HCT116 (cell line): ENCODE measurements at regions not wholly inside any gene's neighbourhood (a gene's known extent, or its start where the extent isn't known, plus 50 kb on each side); places are given as distances from the start of the nearest gene placed in this dataset.

Experiments
- CEBPB ChIP-seq: IDR thresholded peaks from 2 replicates; pipeline ENCODE4 v1.6.1; 2012; ENCODE audit warnings: low read depth
- CTCF ChIP-seq, 3 experiments: fragments of 200-600 bp in 1 of 3; sonication (generic) in 1 of 3; IDR thresholded peaks in 2 of 3; conservative IDR thresholded peaks in 1 of 3; 2 replicates each; pipeline ENCODE4 v1.5.1; 2012 to 2017; ENCODE audit warnings: low read depth in 2 of 3, low read length in 2 of 3, antibody characterized with exemption in 1 of 3, borderline replicate concordance in 1 of 3, control low read depth in 1 of 3, mild to moderate bottlenecking in 1 of 3, mixed read lengths in 1 of 3, mixed run types in 1 of 3, moderate library complexity in 1 of 3; ENCODE audit not compliant: insufficient read depth in 1 of 3
- EZH2 ChIP-seq: fragments of 200-600 bp; sonication (generic); IDR thresholded peaks from 2 replicates; pipeline ENCODE4 v1.6.1; 2017; ENCODE audit warnings: antibody characterized with exemption, mixed run types
- POLR2A ChIP-seq: IDR thresholded peaks from 2 replicates; pipeline ENCODE4 v1.7.0; 2011; ENCODE audit warnings: borderline replicate concordance; ENCODE audit not compliant: insufficient read depth, insufficient read length; ENCODE audit errors: extremely low read depth
- SRF ChIP-seq: IDR thresholded peaks from 2 replicates; pipeline ENCODE4 v1.6.1; 2012; ENCODE audit warnings: low read depth

- TF ChIP-seq CTCF (IDR thresholded peaks at IDR 0.05 in 2 of 3, conservative IDR thresholded peaks at IDR 0.05 in 1 of 3; ENCODE audit: borderline replicate concordance in 1 of 3, insufficient read depth in 1 of 3, low read depth in 2 of 3, low read length in 2 of 3) (no peak), EZH2 (no peak), CEBPB (no peak), SRF (no peak), POLR2A (no peak)
Measured at GRCh38 chr2:230601510-230601909, 111.1 kb upstream of the CAB39 start.
